Skin epidermis (tissue), 12 donors: ENCODE measurements at regions not wholly inside any gene's neighbourhood (a gene's known extent, or its start where the extent isn't known, plus 50 kb on each side); places are given as distances from the start of the nearest gene placed in this dataset.

Experiments
- H3K27ac ChIP-seq, 21 experiments: fragments of 200-600 bp; sonication (generic) in 11 of 21; one replicate each; pipeline ENCODE4 v1.5.0; 2020; ENCODE audit warnings: mild to moderate bottlenecking in 3 of 21, inconsistent platforms in 2 of 21, moderate library complexity in 2 of 21
- H3K4me3 ChIP-seq, 7 experiments: fragments of 200-600 bp; sonication (generic) in 2 of 7; one replicate each; pipeline ENCODE4 v1.5.0; 2020; ENCODE audit warnings: inconsistent platforms in 2 of 7, mild to moderate bottlenecking in 2 of 7, moderate library complexity in 1 of 7

DNA sequence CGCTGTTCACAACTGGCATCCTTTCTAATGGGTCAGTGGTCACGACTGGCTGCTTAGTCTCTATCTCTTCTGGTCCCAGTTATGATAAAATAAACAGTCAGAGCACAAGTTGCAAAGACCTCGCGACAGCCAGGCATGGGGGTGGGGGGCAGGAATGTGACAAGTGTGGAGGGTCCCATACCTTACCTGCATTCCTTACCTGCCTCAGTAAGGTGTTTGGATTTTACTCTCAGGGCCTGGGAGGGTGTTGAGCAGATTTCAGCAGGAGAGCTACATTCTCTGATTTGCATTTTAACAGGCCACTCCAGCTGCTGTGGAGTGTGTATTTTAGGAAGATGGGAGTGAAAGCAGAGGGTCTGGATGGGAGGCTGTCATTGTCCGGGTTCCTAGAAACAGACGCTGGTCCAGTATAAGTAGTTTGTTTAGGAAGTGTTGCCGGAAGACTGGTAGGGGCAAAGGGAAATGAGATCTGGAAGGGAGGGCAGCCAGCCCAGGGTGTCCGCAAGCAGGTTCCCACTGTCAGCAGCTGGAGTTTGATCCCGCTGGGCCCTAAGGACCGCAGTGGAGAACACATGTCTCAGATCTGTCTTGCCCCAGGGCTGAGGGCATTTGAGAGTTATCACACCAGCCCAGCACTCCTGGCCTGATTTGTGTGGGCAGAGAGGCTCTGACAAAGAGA, 920.0 kb downstream of the UQCRFS1 start:
- H3K27ac ChIP-seq: no peak overlapping the region
- H3K4me3 ChIP-seq: no peak overlapping the region

DNA sequence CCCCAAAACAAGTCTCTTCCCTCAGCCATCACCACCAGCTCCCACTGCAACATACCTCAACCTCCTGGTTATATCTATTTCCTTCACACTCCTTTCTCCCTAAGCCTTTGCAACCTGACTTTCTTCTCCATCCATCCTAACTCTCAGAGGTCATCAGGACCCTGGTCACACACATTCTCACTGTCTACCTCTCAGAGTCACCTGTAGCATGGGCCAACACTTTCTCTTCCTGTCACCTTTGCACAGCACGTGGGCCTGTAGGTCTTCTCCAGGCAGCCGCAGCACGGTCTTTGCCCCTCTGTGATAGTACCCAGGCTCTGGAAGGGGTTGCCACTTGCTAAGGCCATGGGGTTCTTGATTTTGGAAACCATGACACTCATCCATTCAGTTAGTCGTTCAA, 921.1 kb downstream of the UQCRFS1 start:
- Histone ChIP-seq H3K27ac (no peak overlapping the region), H3K4me3 (no peak overlapping the region)

DNA sequence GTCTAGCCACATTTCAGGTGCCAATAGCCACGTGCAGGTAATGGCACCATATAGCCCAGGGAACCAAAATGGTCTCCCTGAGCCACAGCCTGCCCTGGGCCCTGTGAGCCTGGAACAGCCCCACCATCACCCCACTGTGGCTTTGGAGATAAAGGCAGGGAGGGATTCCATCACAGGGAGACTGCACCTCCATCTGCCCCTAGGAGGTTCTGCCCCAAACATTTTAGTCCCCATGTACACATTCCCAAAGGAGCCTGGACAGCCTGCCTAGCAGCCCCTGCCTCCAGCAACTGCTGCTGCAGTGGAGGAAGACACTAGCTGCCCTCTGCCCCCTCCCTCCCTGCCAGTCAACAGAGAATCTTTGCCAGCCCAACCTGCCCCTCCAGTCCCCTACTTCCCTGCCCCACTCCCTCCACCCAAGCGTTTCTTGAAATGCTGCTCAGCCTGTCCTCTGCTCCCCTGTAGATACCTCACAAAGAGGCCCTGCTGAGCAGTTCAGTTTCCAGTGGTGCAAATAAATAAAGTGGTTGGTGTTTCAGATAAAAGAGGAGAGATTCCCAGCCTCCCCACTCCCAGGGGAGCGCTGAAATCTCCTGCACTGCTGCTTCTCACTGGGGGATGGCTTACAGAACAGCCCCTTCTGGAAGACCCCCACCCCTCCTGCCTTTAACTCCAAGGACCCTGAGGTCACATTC, 921.8 kb downstream of the UQCRFS1 start:
- H3K27ac ChIP-seq: no peak overlapping the region
- no peak overlapping the region for H3K4me3 ChIP-seq

GRCh38 chr19:28289295-28290063, 923.5 kb downstream of the UQCRFS1 start:
- Histone ChIP-seq H3K27ac (no peak overlapping the region), H3K4me3 (no peak overlapping the region)

DNA sequence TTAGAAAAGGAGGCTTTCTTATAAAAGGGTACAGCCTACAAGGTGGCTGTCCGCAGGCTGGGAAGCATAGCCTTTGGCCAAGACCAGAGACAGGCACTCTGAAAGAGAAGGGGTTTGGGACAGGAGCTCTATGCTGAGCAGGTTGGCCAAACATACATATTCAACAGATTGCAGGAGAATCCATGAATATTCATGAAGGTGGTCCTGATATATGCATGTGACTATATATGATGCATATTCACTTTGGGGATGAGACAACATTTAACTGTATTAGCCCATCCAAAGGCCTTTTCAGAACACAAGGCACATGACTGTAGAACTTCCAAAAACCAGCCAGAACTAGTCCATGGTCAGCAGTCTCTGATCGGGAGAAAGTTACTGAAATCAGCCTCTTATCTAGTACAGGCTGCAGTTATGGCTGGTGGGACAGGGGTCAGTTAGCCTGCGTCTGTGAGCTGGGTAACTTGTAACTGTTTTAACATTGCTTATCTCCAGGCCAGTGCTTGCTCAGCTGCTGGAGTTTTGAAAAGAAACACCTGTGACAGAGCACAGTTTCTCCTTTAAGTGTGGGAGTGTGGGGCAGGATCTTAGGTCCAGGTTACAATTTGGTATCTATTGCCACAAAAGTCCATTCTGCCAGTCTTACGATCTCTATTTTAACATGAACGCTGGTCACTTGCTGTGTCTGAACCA, 924.2 kb downstream of the UQCRFS1 start:
- Histone ChIP-seq H3K4me3 (no peak overlapping the region), H3K27ac (no peak overlapping the region)

DNA sequence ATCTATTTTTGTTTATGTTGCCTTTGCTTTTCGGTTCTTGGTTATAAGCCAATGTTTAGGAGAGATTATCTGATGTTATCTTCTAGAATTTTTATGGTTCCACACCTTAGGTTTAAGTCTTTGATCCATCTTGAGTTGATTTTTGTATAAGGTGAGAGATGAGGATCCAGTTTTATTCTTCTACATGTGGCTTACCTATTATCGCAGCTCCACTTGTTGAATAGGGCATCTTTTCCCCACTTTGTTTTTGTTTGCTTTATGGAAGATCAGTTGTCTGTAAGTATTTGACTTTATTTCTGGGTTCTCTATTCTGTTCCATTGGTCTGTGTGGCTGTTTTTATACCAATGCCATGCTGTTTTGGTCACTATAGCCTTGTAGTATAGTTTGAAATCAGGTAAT, 927.0 kb downstream of the UQCRFS1 start:
- H3K4me3 ChIP-seq: no peak overlapping the region

GRCh38 chr19:28285078-28285477, 927.9 kb downstream of the UQCRFS1 start:
- H3K4me3 ChIP-seq: no peak overlapping the region
- no peak overlapping the region for H3K27ac ChIP-seq

More for the DNA sequence above, 927.0 kb downstream of the UQCRFS1 start:
- H3K27ac ChIP-seq: no peak overlapping the region

- Histone ChIP-seq H3K4me3 (no peak overlapping the region), H3K27ac (no peak overlapping the region)
Observed at GRCh38 chr19:28284389-28284788, 928.6 kb downstream of the UQCRFS1 start.

- Histone ChIP-seq H3K4me3 (no peak overlapping the region), H3K27ac (no peak overlapping the region)
Observed at GRCh38 chr19:28283592-28283991, 929.4 kb downstream of the UQCRFS1 start.

GRCh38 chr19:28281676-28282075, 931.3 kb downstream of the UQCRFS1 start:
- Histone ChIP-seq H3K27ac (no peak overlapping the region), H3K4me3 (no peak overlapping the region)

DNA sequence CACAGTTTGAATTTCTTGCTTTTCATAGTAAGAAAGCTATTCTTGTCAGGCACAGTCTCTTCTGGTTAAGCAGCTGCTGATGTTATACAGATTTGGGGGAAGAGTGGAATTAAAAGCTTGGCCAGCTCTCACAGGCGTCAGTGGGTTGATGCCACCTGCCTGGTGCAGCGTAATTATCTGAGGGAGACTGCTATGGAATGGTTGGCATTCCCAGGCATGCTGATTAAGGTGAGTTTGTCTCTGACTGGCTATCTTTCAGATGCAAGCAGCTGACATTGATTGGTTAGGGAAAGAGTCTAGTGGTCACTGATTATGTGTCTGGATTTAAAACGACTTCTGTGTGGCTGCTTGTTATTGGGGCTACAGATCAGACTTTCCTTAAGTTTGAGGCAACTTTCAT, 948.4 kb downstream of the UQCRFS1 start:
- no peak overlapping the region for H3K27ac ChIP-seq
- no peak overlapping the region for H3K4me3 ChIP-seq

DNA sequence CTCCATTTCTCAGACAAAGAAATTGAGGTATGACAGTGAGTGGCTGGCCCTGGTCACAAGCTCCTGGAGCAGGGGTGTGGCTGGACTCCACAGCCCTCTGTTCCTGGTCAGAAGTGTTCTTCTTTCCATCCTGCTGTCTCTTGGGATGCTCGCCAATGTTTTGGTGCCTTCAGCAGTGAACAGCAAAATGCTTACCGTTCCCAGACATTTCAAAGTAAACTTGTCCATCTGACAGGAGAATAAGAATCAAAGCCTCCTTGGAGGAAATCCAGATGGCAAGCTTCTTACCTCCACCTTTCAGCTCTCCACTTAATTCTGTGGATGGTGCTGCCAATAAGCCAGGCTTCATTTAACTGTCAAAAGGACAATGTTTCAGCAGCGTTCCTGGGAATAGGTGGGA, 954.1 kb downstream of the UQCRFS1 start:
- Histone ChIP-seq H3K27ac (no peak overlapping the region), H3K4me3 (no peak overlapping the region)

GRCh38 chr19:28257396-28257795, 955.6 kb downstream of the UQCRFS1 start:
- Histone ChIP-seq H3K4me3 (no peak overlapping the region), H3K27ac (no peak overlapping the region)

- Histone ChIP-seq H3K4me3 (no peak overlapping the region), H3K27ac (no peak overlapping the region)
Observed at GRCh38 chr19:28247243-28247642, 965.7 kb downstream of the UQCRFS1 start.

- no peak overlapping the region for H3K27ac ChIP-seq
Observed at GRCh38 chr19:28245937-28246336, 967.0 kb downstream of the UQCRFS1 start.

GRCh38 chr19:28244966-28245365, 968.0 kb downstream of the UQCRFS1 start:
- no peak overlapping the region for H3K4me3 ChIP-seq
- no peak overlapping the region for H3K27ac ChIP-seq

More at GRCh38 chr19:28245937-28246336, 967.0 kb downstream of the UQCRFS1 start:
- H3K4me3 ChIP-seq: no peak overlapping the region

DNA sequence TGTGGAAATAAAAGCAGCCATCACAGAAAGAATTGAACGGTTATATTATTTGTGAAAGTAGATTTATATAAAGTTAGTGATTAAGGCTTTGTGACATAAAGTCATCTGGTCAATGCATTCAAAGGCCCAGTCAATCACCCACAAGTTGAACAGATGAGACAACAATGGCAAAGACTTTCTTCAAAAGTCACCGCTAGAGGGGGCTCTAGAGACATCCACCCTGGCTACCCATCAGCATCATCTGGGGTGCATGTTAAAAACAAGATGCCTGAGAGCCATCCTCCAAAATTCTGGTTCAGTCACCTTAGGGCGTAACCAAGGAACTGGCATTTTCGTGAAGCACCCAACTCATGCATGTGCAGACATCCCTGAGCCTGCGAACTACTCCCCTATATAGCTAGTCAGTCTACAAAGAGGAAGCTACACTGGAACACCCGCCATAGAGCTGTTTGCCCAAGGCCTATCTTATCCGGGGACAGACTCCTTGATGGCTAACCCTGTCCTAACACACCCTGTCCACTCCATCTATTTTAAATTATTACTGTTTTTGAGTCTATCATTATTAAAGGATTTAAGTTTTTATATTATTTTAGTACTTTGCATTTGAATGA, 970.5 kb downstream of the UQCRFS1 start:
- no peak overlapping the region for H3K4me3 ChIP-seq

DNA sequence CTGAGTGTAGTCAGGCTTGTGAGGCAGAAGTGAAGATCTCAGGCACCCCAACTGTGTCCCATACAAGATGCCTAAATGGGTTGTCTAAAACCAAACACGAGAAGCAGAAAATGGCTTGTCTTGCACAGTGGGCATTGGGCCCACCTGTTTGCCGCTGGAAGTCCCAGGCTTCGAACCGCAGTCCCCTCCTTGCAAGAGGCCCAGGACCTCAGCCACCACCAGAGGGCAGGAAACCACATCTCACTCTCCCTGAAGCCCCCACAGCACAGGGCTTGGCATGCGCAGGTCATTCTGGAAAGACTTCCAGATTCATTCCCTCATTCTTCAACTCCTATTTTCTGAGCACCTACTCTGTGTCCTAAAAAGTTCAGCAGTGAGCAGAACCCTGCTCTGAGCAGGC, 973.7 kb downstream of the UQCRFS1 start:
- H3K4me3 ChIP-seq: no peak overlapping the region

More for the DNA sequence above, 970.5 kb downstream of the UQCRFS1 start:
- H3K27ac ChIP-seq: no peak overlapping the region

DNA sequence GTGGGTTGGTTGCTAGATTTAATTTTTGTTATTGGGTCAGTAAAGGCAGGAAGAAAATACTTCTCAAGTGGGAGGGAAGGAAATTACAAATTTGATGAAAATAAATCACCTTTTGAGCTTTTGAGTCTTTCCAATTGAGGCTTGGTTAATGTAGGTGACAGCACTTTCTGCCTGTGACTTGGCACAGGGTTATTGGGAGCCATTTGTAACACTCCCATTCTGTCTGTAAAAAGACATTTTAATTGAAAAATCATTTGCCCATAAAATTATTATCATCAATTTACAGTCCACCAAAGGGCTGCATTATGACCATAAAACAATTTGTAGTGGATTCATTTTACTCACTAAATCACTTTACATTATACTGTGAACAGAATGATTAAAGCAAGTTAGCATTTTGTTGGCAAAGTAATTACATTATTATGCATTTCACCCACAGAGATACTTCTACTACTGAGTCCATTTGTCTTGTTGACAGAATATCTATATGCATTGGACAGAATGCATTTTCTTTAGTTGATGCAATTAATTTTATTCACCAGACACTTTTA, 974.6 kb downstream of the UQCRFS1 start:
- Histone ChIP-seq H3K4me3 (no peak overlapping the region), H3K27ac (no peak overlapping the region)

More for the DNA sequence above, 973.7 kb downstream of the UQCRFS1 start:
- H3K27ac ChIP-seq: no peak overlapping the region
